Adrenal gland (tissue), 9 donors: ENCODE measurements at regions not wholly inside any gene's neighbourhood (a gene's known extent, or its start where the extent isn't known, plus 50 kb on each side); places are given as distances from the start of the nearest gene placed in this dataset.

ENCODE experiments used
- DNase-seq, 7 donors: peaks; one replicate each; pipeline ENCODE4 v3.0.0-alpha.2; 2019 to 2020
- H3K27ac ChIP-seq, 5 donors: fragments of 200-600 bp; sonication (generic) in 4 of 5; 1 replicate in 3 of 5; 2 replicates in 2 of 5; pipeline versions ENCODE4 v1.5.1 to v1.8.0; 2016 to 2020; ENCODE audit warnings: mild to moderate bottlenecking in 1 of 5
- H3K27me3 ChIP-seq: fragments of 200-600 bp; 2 replicates; pipeline ENCODE4 v1.8.0; 2021
- H3K36me3 ChIP-seq, 2 donors: fragments of 200-600 bp; replicated peaks in 1 of 2; 1 replicate in 1 of 2; 2 replicates in 1 of 2; pipeline versions ENCODE4 v1.5.1 to v1.8.0; 2018 to 2022
- H3K4me1 ChIP-seq, 2 donors: fragments of 200-600 bp; replicated peaks in 1 of 2; 1 replicate in 1 of 2; 2 replicates in 1 of 2; pipeline versions ENCODE4 v1.5.1 to v1.8.0; 2018 to 2021
- H3K4me3 ChIP-seq, 4 donors: fragments of 200-600 bp; sonication (generic) in 3 of 4; one replicate each; pipeline ENCODE4 v1.5.1; 2016 to 2018
- H3K9me3 ChIP-seq, 3 donors: fragments of 200-600 bp; sonication (generic) in 1 of 3; replicated peaks in 1 of 3; 1 replicate in 2 of 3; 2 replicates in 1 of 3; pipeline versions ENCODE4 v1.5.1 to v1.8.0; 2016 to 2021
- POLR2A ChIP-seq, 2 donors: fragments of 450-650 bp; IDR thresholded peaks; one replicate each; pipeline ENCODE4 v1.6.1; 2017; ENCODE audit warnings: antibody characterized with exemption in 2 of 2, mild to moderate bottlenecking in 2 of 2, moderate library complexity in 1 of 2
- WGBS, 4 donors: extraction: QIAGEN DNeasy Blood & Tissue Kit in 2 of 4; methylation state at CpG; one replicate each; pipeline versions ENCODE4 v1.1.5 to v1.1.7; 2013 to 2017; 5-methylcytosine and 5-hydroxymethylcytosine counted together
- intact Hi-C, 2 donors: fragments of 100-400 bp; cut with DNase I; formaldehyde crosslinking; loops; one replicate each; pipeline versions ENCODE4 v1.14.1 to v1.15.0; 2022 to 2023
- TF ChIP-seq, protein P1 (sequence below), 6 experiments: fragments of 450-650 bp in 4 of 6; fragments of 200-600 bp in 2 of 6; sonication (generic) in 1 of 6; IDR thresholded peaks; 1 replicate in 5 of 6; 2 replicates in 1 of 6; pipeline versions ENCODE4 v1.5.1 to v1.8.0; 2016 to 2021; ENCODE audit warnings: antibody characterized with exemption in 6 of 6, mild to moderate bottlenecking in 2 of 6, moderate library complexity in 1 of 6
- donor health status: healthy with polysubstance abuse.
- donor health status: Bipolar disorder and iron deficiency.
- donor health status: DM: yes; HTN: yes; CAD: no.
- donor health status: DM: no; HTN: no; CAD: no.
- donor health status: DM: no; HTN: no; CAD: no.

GRCh38 chr15:69972436-69972835, 125.3 kb downstream of the TLE3 start:
- DNase-seq = no peak
- intact Hi-C loops = no loop called here
- Histone ChIP-seq H3K4me3 (no peak overlapping the region), H3K36me3 (no peaks in the 10 kb centered on the region), H3K4me1 (no peaks in the 10 kb centered on the region), H3K27me3 (no peaks in the 10 kb centered on the region), H3K9me3 (no peaks in the 10 kb centered on the region), H3K27ac (no peak overlapping the region)
- WGBS, 4 donors = 67 to 77% (median 73%) methylated on average over 3 of the region's 3 CpGs
- TF ChIP-seq, protein P1, sequence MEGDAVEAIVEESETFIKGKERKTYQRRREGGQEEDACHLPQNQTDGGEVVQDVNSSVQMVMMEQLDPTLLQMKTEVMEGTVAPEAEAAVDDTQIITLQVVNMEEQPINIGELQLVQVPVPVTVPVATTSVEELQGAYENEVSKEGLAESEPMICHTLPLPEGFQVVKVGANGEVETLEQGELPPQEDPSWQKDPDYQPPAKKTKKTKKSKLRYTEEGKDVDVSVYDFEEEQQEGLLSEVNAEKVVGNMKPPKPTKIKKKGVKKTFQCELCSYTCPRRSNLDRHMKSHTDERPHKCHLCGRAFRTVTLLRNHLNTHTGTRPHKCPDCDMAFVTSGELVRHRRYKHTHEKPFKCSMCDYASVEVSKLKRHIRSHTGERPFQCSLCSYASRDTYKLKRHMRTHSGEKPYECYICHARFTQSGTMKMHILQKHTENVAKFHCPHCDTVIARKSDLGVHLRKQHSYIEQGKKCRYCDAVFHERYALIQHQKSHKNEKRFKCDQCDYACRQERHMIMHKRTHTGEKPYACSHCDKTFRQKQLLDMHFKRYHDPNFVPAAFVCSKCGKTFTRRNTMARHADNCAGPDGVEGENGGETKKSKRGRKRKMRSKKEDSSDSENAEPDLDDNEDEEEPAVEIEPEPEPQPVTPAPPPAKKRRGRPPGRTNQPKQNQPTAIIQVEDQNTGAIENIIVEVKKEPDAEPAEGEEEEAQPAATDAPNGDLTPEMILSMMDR (IDR thresholded peaks at IDR 0.05) = no peak
- no peak for TF ChIP-seq POLR2A (IDR thresholded peaks at IDR 0.05)

DNA sequence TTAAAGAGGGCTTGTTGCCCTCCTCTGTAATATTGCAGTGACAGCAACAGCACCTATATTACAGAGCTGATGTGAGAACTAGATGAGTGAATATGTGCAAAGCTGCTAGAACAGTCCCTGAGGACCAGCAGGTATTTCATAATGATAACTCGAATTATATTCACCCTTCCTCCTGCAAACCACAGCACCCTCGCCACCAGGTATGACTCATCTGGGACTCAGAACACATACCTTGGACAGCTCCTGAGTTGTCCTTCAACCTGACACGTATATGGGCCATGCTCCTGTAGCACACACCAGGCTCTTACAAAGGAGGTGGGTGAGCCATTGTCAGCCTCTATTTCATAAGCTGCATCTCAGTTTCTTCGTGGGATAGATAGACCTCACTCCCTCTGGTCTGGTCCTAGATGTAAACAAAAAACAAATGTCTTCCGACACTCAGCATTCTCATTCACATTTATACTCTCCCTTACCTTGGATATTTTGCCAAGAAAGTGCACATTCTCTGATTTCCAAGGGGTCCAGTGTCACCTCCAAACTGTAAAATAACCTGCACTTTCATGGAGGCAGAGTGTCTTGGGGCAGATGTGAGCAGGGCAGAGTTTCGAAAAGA, 124.5 kb downstream of the TLE3 start:
- TF ChIP-seq POLR2A (IDR thresholded peaks at IDR 0.05) = no peak
- TF ChIP-seq, protein P1 (IDR thresholded peaks at IDR 0.05) = no peak
- intact Hi-C loops = no loop called here
- Histone ChIP-seq H3K4me3 (no peak overlapping the region), H3K4me1 (no peaks in the 10 kb centered on the region), H3K27me3 (no peaks in the 10 kb centered on the region), H3K36me3 (no peaks in the 10 kb centered on the region), H3K9me3 (no peaks in the 10 kb centered on the region), H3K27ac (no peak overlapping the region)
- DNase-seq = no peak
- WGBS, 4 donors = 42 to 51% (median 44%) methylated on average over 6 of the region's 6 CpGs

DNA sequence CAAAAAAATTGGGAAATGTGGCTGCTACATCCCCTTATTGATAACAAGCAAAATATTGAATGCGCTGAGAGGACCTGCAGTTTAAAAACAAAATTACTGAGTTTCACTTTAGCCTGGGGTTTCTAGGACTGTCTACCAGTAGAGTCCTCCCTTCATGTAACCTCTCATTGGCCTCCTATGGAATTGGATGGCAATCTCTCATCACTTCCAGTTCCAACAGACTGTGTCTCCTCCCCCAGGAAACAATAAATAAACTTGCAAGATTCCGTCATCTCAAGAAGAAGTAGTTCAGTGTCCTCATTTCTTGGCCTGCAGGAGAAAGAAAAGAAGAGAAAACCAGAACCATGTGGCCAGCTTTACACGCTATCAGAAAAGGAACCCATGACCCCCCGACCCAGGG, 123.8 kb downstream of the TLE3 start:
- no peaks in the 10 kb centered on the region for H3K4me1 ChIP-seq
- H3K27ac ChIP-seq = no peak overlapping the region
- H3K27me3 ChIP-seq = no peaks in the 10 kb centered on the region
- TF ChIP-seq, protein P1 (IDR thresholded peaks at IDR 0.05) = no peak
- no peak for TF ChIP-seq POLR2A (IDR thresholded peaks at IDR 0.05)
- no peaks in the 10 kb centered on the region for H3K9me3 ChIP-seq
- H3K36me3 ChIP-seq = no peaks in the 10 kb centered on the region
- no peak overlapping the region for H3K4me3 ChIP-seq
- 44 to 52% (median 48%) methylated on average over 4 of the region's 4 CpGs for WGBS, 4 donors
- intact Hi-C loops = no loop called here
- DNase-seq = no peak

GRCh38 chr15:69974321-69974720, 123.4 kb downstream of the TLE3 start:
- Histone ChIP-seq H3K36me3 (no peaks in the 10 kb centered on the region), H3K4me3 (no peak overlapping the region), H3K4me1 (no peaks in the 10 kb centered on the region), H3K27ac (no peak overlapping the region), H3K9me3 (no peaks in the 10 kb centered on the region), H3K27me3 (no peaks in the 10 kb centered on the region)
- DNase-seq = no peak
- TF ChIP-seq, protein P1 (IDR thresholded peaks at IDR 0.05) = no peak
- no peak for TF ChIP-seq POLR2A (IDR thresholded peaks at IDR 0.05)
- 53 to 75% (median 61%) methylated on average over 5 of the region's 5 CpGs for WGBS, 4 donors
- intact Hi-C loops = no loop called here
